ENCODE measurements at regions not wholly inside any gene's neighbourhood (a gene's known extent, or its start where the extent isn't known, plus 50 kb on each side); places are given as distances from the start of the nearest gene placed in this dataset.
"Not testable (repeated sequence)": the region's sequence is repeated elsewhere in the genome, so short reads cannot be mapped to it uniquely, and the experiment has no call there.

GRCh38 chr16:29261427-29262248, 144.9 kb downstream of the NPIPB11 start:
- H3K36me3 ChIP-seq (ENCODE audit: insufficient read depth, low read length); intact Hi-C loops (cut with micrococcal nuclease; ENCODE audit: unreplicated experiment); H3K79me2 ChIP-seq (ENCODE audit: insufficient read depth, low read depth, low read length); H3K9me2 ChIP-seq (ENCODE audit: insufficient read depth, low read length); H4K20me1 ChIP-seq (ENCODE audit: insufficient read depth, low read length); H3K4me2 ChIP-seq (ENCODE audit: low read length); CTCF ChIA-PET (ENCODE audit: unreplicated experiment); POLR2A ChIA-PET; BruUV-seq (replicated peaks); H3K27ac ChIP-seq (ENCODE audit: low read depth, low read length, poor library complexity, severe bottlenecking); H3K4me1 ChIP-seq (ENCODE audit: insufficient read depth, low read length, poor library complexity, severe bottlenecking); H3K9me3 ChIP-seq (ENCODE audit: low read length); H2AFZ ChIP-seq (ENCODE audit: low read length); H3K4me3 ChIP-seq (ENCODE audit: low read depth, low read length, poor library complexity, severe bottlenecking); DNase-seq (ENCODE audit: low spot score): not testable (repeated sequence)

- H3K4me2 ChIP-seq (ENCODE audit: low read length); H3K9me2 ChIP-seq (ENCODE audit: insufficient read depth, low read length); H3K27ac ChIP-seq (ENCODE audit: low read depth, low read length, poor library complexity, severe bottlenecking); H3K9me3 ChIP-seq (ENCODE audit: low read length); H3K79me2 ChIP-seq (ENCODE audit: insufficient read depth, low read depth, low read length); intact Hi-C loops (cut with micrococcal nuclease; ENCODE audit: unreplicated experiment); CTCF ChIA-PET (ENCODE audit: unreplicated experiment); DNase-seq (ENCODE audit: low spot score); H3K36me3 ChIP-seq (ENCODE audit: insufficient read depth, low read length); H2AFZ ChIP-seq (ENCODE audit: low read length); BruUV-seq (replicated peaks); POLR2A ChIA-PET; H3K4me3 ChIP-seq (ENCODE audit: low read depth, low read length, poor library complexity, severe bottlenecking); H3K4me1 ChIP-seq (ENCODE audit: insufficient read depth, low read length, poor library complexity, severe bottlenecking); H4K20me1 ChIP-seq (ENCODE audit: insufficient read depth, low read length): not testable (repeated sequence)
Measured at GRCh38 chr16:29260683-29261426, 145.7 kb downstream of the NPIPB11 start.

- H4K20me1 ChIP-seq (ENCODE audit: insufficient read depth, low read length); H3K4me2 ChIP-seq (ENCODE audit: low read length); POLR2A ChIA-PET; H2AFZ ChIP-seq (ENCODE audit: low read length); H3K36me3 ChIP-seq (ENCODE audit: insufficient read depth, low read length); H3K4me3 ChIP-seq (ENCODE audit: low read depth, low read length, poor library complexity, severe bottlenecking); DNase-seq (ENCODE audit: low spot score); H3K9me3 ChIP-seq (ENCODE audit: low read length); H3K9me2 ChIP-seq (ENCODE audit: insufficient read depth, low read length); H3K27ac ChIP-seq (ENCODE audit: low read depth, low read length, poor library complexity, severe bottlenecking); H3K4me1 ChIP-seq (ENCODE audit: insufficient read depth, low read length, poor library complexity, severe bottlenecking); H3K79me2 ChIP-seq (ENCODE audit: insufficient read depth, low read depth, low read length); intact Hi-C loops (cut with micrococcal nuclease; ENCODE audit: unreplicated experiment); BruUV-seq (replicated peaks); CTCF ChIA-PET (ENCODE audit: unreplicated experiment): not testable (repeated sequence)
Measured at GRCh38 chr16:29259635-29260457, 146.7 kb downstream of the NPIPB11 start.

DNA sequence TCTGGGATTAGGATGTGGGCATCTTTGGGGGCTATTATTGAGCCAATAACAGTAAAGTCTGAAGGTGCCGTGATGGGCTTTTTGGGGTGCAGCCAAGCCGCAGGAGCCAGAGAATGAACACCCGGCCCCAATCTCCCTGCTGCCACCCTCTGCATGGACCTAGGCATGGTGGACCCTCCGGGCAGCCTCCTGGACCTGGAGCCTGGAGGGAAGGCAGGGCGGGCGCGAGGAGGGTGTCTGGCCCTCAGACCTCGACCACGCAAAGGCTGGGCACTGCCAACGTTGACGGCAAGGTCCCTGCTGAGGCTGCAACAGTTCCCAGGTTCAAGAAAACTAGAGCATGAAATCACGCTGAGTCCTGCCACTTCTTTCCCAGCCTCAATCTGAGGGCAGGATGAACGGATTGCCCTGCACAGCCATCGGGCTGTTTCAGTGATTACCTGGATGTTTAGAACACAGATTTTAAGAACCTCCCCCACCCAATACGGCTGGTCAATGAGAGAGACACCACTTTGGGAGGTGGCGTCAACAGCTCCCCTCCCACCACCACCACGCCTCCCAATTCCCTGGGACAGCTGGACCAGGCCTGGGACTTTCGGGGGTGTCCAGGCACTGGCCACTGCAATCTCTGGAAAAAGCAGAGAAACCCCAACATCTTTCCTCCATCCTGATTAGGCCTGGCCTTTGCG, 147.4 kb downstream of the NPIPB11 start:
- H3K9me2 ChIP-seq (ENCODE audit: insufficient read depth, low read length); H3K79me2 ChIP-seq (ENCODE audit: insufficient read depth, low read depth, low read length); H3K27ac ChIP-seq (ENCODE audit: low read depth, low read length, poor library complexity, severe bottlenecking); DNase-seq (ENCODE audit: low spot score); H3K4me1 ChIP-seq (ENCODE audit: insufficient read depth, low read length, poor library complexity, severe bottlenecking); POLR2A ChIA-PET; H4K20me1 ChIP-seq (ENCODE audit: insufficient read depth, low read length); H3K4me3 ChIP-seq (ENCODE audit: low read depth, low read length, poor library complexity, severe bottlenecking); CTCF ChIA-PET (ENCODE audit: unreplicated experiment); H3K36me3 ChIP-seq (ENCODE audit: insufficient read depth, low read length); H2AFZ ChIP-seq (ENCODE audit: low read length); H3K4me2 ChIP-seq (ENCODE audit: low read length); BruUV-seq (replicated peaks); H3K9me3 ChIP-seq (ENCODE audit: low read length); intact Hi-C loops (cut with micrococcal nuclease; ENCODE audit: unreplicated experiment): not testable (repeated sequence)

- CTCF ChIA-PET (ENCODE audit: unreplicated experiment); H2AFZ ChIP-seq (ENCODE audit: low read length); H3K27ac ChIP-seq (ENCODE audit: low read depth, low read length, poor library complexity, severe bottlenecking); BruUV-seq (replicated peaks); H4K20me1 ChIP-seq (ENCODE audit: insufficient read depth, low read length); H3K4me2 ChIP-seq (ENCODE audit: low read length); H3K4me1 ChIP-seq (ENCODE audit: insufficient read depth, low read length, poor library complexity, severe bottlenecking); H3K79me2 ChIP-seq (ENCODE audit: insufficient read depth, low read depth, low read length); DNase-seq (ENCODE audit: low spot score); H3K4me3 ChIP-seq (ENCODE audit: low read depth, low read length, poor library complexity, severe bottlenecking); POLR2A ChIA-PET; H3K9me2 ChIP-seq (ENCODE audit: insufficient read depth, low read length); intact Hi-C loops (cut with micrococcal nuclease; ENCODE audit: unreplicated experiment); H3K36me3 ChIP-seq (ENCODE audit: insufficient read depth, low read length); H3K9me3 ChIP-seq (ENCODE audit: low read length): not testable (repeated sequence)
Measured at GRCh38 chr16:29257419-29258336, 148.8 kb downstream of the NPIPB11 start.
